ENCODE measurements at regions not wholly inside any gene's neighbourhood (a gene's known extent, or its start where the extent isn't known, plus 50 kb on each side); places are given as distances from the start of the nearest gene placed in this dataset.

- DNase-seq (ENCODE audit: low read depth), result no peak
- TF ChIP-seq CTCF (conservative IDR thresholded peaks at IDR 0.05; ENCODE audit: control insufficient read depth, insufficient read depth, low read depth, low read length), result no peak
- H3K4me3 ChIP-seq (ENCODE audit: control insufficient read depth, low read depth, low read length), result no peak overlapping the region
Measured at GRCh38 chr1:74818241-74818640, 85.3 kb downstream of the TYW3 start.

GRCh38 chr1:74818661-74819456, 85.9 kb downstream of the TYW3 start:
- no peak overlapping the region for H3K4me3 ChIP-seq (ENCODE audit: control insufficient read depth, low read depth, low read length)
- no peak for TF ChIP-seq CTCF (conservative IDR thresholded peaks at IDR 0.05; ENCODE audit: control insufficient read depth, insufficient read depth, low read depth, low read length)
- DNase-seq (ENCODE audit: low read depth), result no peak

- no peak for DNase-seq (ENCODE audit: low read depth)
- no peak for TF ChIP-seq CTCF (conservative IDR thresholded peaks at IDR 0.05; ENCODE audit: control insufficient read depth, insufficient read depth, low read depth, low read length)
- no peak overlapping the region for H3K4me3 ChIP-seq (ENCODE audit: control insufficient read depth, low read depth, low read length)
Measured at GRCh38 chr1:74822851-74823401, 90.0 kb downstream of the TYW3 start.

- no peak for DNase-seq (ENCODE audit: low read depth)
- no peak overlapping the region for H3K4me3 ChIP-seq (ENCODE audit: control insufficient read depth, low read depth, low read length)
- TF ChIP-seq CTCF (conservative IDR thresholded peaks at IDR 0.05; ENCODE audit: control insufficient read depth, insufficient read depth, low read depth, low read length), result no peak
Measured at GRCh38 chr1:74824497-74825107, 91.7 kb downstream of the TYW3 start.

GRCh38 chr1:74830766-74831165, 97.8 kb downstream of the TYW3 start:
- no peak for DNase-seq (ENCODE audit: low read depth)
- no peak for TF ChIP-seq CTCF (conservative IDR thresholded peaks at IDR 0.05; ENCODE audit: control insufficient read depth, insufficient read depth, low read depth, low read length)
- H3K4me3 ChIP-seq (ENCODE audit: control insufficient read depth, low read depth, low read length), result no peak overlapping the region

- H3K4me3 ChIP-seq (ENCODE audit: control insufficient read depth, low read depth, low read length), result no peak overlapping the region
- no peak for DNase-seq (ENCODE audit: low read depth)
- no peak for TF ChIP-seq CTCF (conservative IDR thresholded peaks at IDR 0.05; ENCODE audit: control insufficient read depth, insufficient read depth, low read depth, low read length)
Measured at GRCh38 chr1:74834261-74834660, 101.3 kb downstream of the TYW3 start.

Data from fibroblast of mammary gland (primary cell).